Ishikawa (cell line): ENCODE measurements at regions not wholly inside any gene's neighbourhood (a gene's known extent, or its start where the extent isn't known, plus 50 kb on each side); places are given as distances from the start of the nearest gene placed in this dataset.

Experiments used
- CEBPB ChIP-seq: IDR thresholded peaks from 2 replicates; pipeline ENCODE4 v1.6.1; 2012
- CREB1 ChIP-seq: IDR thresholded peaks from 2 replicates; pipeline ENCODE4 v1.6.1; 2012; ENCODE audit warnings: low read depth
- EGR1 ChIP-seq: IDR thresholded peaks from 2 replicates; pipeline ENCODE4 v1.6.1; 2012
- EP300 ChIP-seq: IDR thresholded peaks from 2 replicates; pipeline ENCODE4 v1.6.1; 2012; ENCODE audit warnings: borderline replicate concordance
- FOXM1 ChIP-seq: IDR thresholded peaks from 2 replicates; pipeline ENCODE4 v1.6.1; 2012; ENCODE audit warnings: low read depth, borderline replicate concordance
- NFIC ChIP-seq: IDR thresholded peaks from 2 replicates; pipeline ENCODE4 v1.6.1; 2012
- RAD21 ChIP-seq: IDR thresholded peaks from 2 replicates; pipeline ENCODE4 v1.6.1; 2012; ENCODE audit warnings: low read depth
- REST ChIP-seq: IDR thresholded peaks from 2 replicates; pipeline ENCODE4 v1.6.1; 2012; ENCODE audit warnings: low read depth, mild to moderate bottlenecking
- TAF1 ChIP-seq: IDR thresholded peaks from 2 replicates; pipeline ENCODE4 v1.6.1; 2012; ENCODE audit warnings: low read depth, mild to moderate bottlenecking
- TCF12 ChIP-seq: IDR thresholded peaks from 2 replicates; pipeline ENCODE4 v1.6.1; 2012; ENCODE audit warnings: low read depth
- TEAD4 ChIP-seq: IDR thresholded peaks from 2 replicates; pipeline ENCODE4 v1.6.1; 2012
- YY1 ChIP-seq: IDR thresholded peaks from 2 replicates; pipeline ENCODE4 v1.6.1; 2012; ENCODE audit warnings: low read depth
- ZBTB7A ChIP-seq: IDR thresholded peaks from 2 replicates; pipeline ENCODE4 v1.6.1; 2012; ENCODE audit warnings: low read depth
- TF ChIP-seq, protein P1 (sequence below): IDR thresholded peaks from 2 replicates; pipeline ENCODE4 v1.6.1; 2012
- TF ChIP-seq, protein P2 (sequence below): IDR thresholded peaks from 2 replicates; pipeline ENCODE4 v1.6.1; 2012

GRCh38 chr2:88829607-88830463 lies 138.4 kb downstream of the RPIA start:
- no peak for TF ChIP-seq FOXM1
- no peak for TF ChIP-seq CEBPB
- no peak for TF ChIP-seq YY1
- TF ChIP-seq, protein P1, sequence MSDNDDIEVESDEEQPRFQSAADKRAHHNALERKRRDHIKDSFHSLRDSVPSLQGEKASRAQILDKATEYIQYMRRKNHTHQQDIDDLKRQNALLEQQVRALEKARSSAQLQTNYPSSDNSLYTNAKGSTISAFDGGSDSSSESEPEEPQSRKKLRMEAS: no peak
- TF ChIP-seq EGR1: no peak
- TF ChIP-seq EP300: no peak
- TF ChIP-seq TAF1: no peak
- no peak for TF ChIP-seq NFIC
- TF ChIP-seq, protein P2, sequence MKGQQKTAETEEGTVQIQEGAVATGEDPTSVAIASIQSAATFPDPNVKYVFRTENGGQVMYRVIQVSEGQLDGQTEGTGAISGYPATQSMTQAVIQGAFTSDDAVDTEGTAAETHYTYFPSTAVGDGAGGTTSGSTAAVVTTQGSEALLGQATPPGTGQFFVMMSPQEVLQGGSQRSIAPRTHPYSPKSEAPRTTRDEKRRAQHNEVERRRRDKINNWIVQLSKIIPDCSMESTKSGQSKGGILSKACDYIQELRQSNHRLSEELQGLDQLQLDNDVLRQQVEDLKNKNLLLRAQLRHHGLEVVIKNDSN: no peak
- TF ChIP-seq TCF12: no peak
- no peak for TF ChIP-seq CREB1
- TF ChIP-seq RAD21: no peak
- TF ChIP-seq TEAD4: no peak
- no peak for TF ChIP-seq ZBTB7A
- no peak for TF ChIP-seq REST

DNA sequence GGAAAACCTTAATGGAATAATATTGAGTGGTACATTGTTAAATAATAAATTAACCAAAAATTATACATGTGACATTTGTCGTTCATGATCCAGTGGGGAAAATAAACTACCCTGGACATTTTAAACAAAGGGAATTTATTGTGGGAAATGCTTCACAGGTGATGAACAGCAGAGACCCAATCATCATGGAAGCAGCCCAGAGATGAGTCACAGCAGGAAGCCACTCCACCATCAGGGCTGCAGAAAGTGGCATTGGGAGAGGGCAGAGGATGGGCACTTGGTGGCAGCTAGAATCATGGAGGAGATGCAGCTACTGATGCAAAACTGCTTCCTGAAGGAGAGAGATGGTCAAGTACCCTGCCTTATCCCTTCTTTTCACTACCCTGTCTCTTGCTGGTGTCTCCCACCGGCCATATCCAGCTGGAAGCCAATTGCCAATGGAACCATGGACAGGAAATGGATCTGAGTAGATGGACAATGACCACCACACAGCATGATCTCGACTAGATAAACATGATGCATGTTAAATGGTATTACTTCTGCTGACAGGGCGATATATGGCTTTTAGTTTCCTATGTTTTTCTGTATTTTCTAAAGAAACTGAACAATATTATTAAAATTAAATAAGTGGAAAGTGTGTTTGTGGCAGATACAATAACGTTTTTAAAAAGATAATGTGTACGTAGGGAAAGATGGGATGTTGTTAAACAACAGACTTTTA lies 139.8 kb downstream of the RPIA start:
- no peak for TF ChIP-seq FOXM1
- TF ChIP-seq YY1: no peak
- no peak for TF ChIP-seq CREB1
- TF ChIP-seq TCF12: no peak
- TF ChIP-seq TEAD4: no peak
- no peak for TF ChIP-seq TAF1
- TF ChIP-seq EGR1: no peak
- no peak for TF ChIP-seq EP300
- TF ChIP-seq, protein P2: no peak

DNA sequence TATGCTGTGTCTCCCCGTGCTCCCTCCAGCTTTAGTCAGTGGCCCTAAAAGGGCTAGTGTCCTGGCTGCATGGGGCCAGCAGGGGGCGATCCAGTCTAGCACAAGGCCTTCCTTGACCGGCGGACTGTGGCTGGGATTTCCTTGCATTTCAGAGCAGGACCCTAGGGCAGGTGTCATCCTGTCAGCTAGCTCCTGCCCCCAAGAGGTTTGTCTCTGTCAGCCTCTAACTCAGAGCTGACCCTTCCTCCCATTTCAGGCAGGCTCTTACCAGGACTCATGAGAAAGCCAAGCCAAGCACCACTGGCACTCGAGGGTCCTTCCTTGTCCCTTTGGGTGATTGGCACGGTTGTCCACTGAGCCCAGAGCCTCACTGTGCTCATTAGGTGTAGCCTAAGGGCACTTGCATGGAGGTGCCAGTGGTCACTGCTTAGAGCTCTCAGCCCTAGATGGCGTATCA lies 140.3 kb downstream of the RPIA start:
- TF ChIP-seq TAF1 (no peak), TEAD4 (no peak), EP300 (no peak), REST (no peak), YY1 (no peak), RAD21 (peak; percentile 70)
- TF ChIP-seq, protein P2: no peak

DNA sequence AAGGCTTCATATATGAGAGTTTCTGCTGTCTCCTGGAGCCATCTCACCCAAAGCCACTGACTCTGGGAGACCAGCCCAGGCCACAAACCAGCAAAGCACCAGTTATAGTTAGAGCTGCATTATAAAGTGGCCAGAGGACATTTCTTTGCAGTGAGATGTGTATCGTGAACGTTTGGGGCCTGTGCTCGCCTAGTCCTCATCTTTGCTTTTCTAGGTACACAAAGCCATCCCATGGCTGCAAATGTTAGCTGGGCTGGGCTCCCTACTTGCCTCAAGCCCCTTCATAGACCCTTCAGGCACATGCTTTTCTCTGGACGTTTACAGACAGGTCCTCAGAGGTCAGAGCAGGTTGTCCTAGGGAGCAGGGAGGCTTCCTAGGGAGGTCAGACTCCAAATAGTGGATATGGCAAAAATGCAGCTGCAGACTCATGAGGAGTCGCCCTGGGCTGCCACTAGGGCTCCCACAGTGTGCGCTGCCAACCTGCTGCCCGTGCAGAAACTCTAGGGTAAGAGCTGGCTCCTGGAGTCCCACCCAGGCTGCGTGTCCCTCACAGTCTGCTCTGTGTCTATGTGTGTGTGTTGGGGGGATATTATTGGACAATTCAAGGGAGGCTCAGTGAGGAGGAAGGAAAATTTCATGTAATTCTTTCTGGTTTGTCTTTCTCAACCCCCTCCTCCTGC lies 141.0 kb downstream of the RPIA start:
- TF ChIP-seq, protein P2: no peak
- TF ChIP-seq REST (no peak), YY1 (no peak), RAD21 (no peak), TEAD4 (no peak), NFIC (no peak), EP300 (no peak), TAF1 (no peak), ZBTB7A (no peak), CEBPB (no peak), CREB1 (no peak), FOXM1 (no peak), TCF12 (no peak), EGR1 (no peak)
- TF ChIP-seq, protein P1: no peak
